Activated CD4-positive, alpha-beta T cell treated with anti-CD3 and anti-CD28 coated beads, Interleukin-2, amount 50 U/mL, for 1 hour (primary cell): ENCODE measurements at regions not wholly inside any gene's neighbourhood (a gene's known extent, or its start where the extent isn't known, plus 50 kb on each side); places are given as distances from the start of the nearest gene placed in this dataset.

Source experiments
- DNase-seq: peaks from one replicate; pipeline ENCODE4 v3.0.0-alpha.2; 2020

- DNase-seq: no peak
Observed at GRCh38 chr9:79885093-79885857, 313.5 kb downstream of the TLE4 start.

GRCh38 chr9:79884546-79884945, 312.8 kb downstream of the TLE4 start:
- no peak for DNase-seq

- peak; percentile 14 for DNase-seq
Observed at GRCh38 chr9:79883073-79883645, 311.4 kb downstream of the TLE4 start.

GRCh38 chr9:79880626-79881025, 308.9 kb downstream of the TLE4 start:
- no peak for DNase-seq

GRCh38 chr9:79877943-79878602, 306.3 kb downstream of the TLE4 start:
- DNase-seq: no peak

- no peak for DNase-seq
Observed at GRCh38 chr9:79868567-79869189, 296.9 kb downstream of the TLE4 start.

GRCh38 chr9:79862921-79863890, 291.4 kb downstream of the TLE4 start:
- DNase-seq: no peak

- no peak for DNase-seq
Observed at GRCh38 chr9:79858508-79858907, 286.7 kb downstream of the TLE4 start.

- no peak for DNase-seq
Observed at GRCh38 chr9:79857188-79857587, 285.4 kb downstream of the TLE4 start.

- no peak for DNase-seq
Observed at GRCh38 chr9:79847074-79847473, 275.3 kb downstream of the TLE4 start.

- no peak for DNase-seq
Observed at GRCh38 chr9:79829566-79830302, 258.0 kb downstream of the TLE4 start.

GRCh38 chr9:79824265-79824664, 252.5 kb downstream of the TLE4 start:
- DNase-seq: no peak

- DNase-seq: no peak
Observed at GRCh38 chr9:79817438-79818004, 245.8 kb downstream of the TLE4 start.

GRCh38 chr9:79813258-79813638, 241.5 kb downstream of the TLE4 start:
- DNase-seq: no peak

- DNase-seq: no peak
Observed at GRCh38 chr9:79812507-79813257, 240.9 kb downstream of the TLE4 start.

- no peak for DNase-seq
Observed at GRCh38 chr9:79812099-79812498, 240.3 kb downstream of the TLE4 start.

- no peak for DNase-seq
Observed at GRCh38 chr9:79809931-79810330, 238.2 kb downstream of the TLE4 start.

- DNase-seq: no peak
Observed at GRCh38 chr9:79809316-79809876, 237.6 kb downstream of the TLE4 start.

- no peak for DNase-seq
Observed at GRCh38 chr9:79807971-79808370, 236.2 kb downstream of the TLE4 start.

- DNase-seq: no peak
Observed at GRCh38 chr9:79806086-79806485, 234.3 kb downstream of the TLE4 start.
